ENCODE measurements at regions not wholly inside any gene's neighbourhood (a gene's known extent, or its start where the extent isn't known, plus 50 kb on each side); places are given as distances from the start of the nearest gene placed in this dataset.

- no peak for TF ChIP-seq STAT3 (IDR thresholded peaks at IDR 0.05; ENCODE audit: low read depth, low read length)
- no peak for TF ChIP-seq TAF1 (IDR thresholded peaks at IDR 0.05; ENCODE audit: borderline replicate concordance, low read depth, low read length)
- no peak for TF ChIP-seq CTCF (IDR thresholded peaks at IDR 0.05 in 2 of 3, conservative IDR thresholded peaks at IDR 0.05 in 1 of 3; ENCODE audit: control insufficient read depth in 2 of 3, extremely low read depth in 1 of 3, insufficient read depth in 1 of 3, low read depth in 3 of 3, low read length in 3 of 3)
- no peak for TF ChIP-seq MYC (IDR thresholded peaks at IDR 0.05; ENCODE audit: insufficient read depth, insufficient read length, insufficient replicate concordance, low read length, severe bottlenecking)
- no peak for TF ChIP-seq YY1 (IDR thresholded peaks at IDR 0.05; ENCODE audit: low read depth, low read length)
- no peak for TF ChIP-seq TCF12 (IDR thresholded peaks at IDR 0.05; ENCODE audit: low read depth, low read length)
- TF ChIP-seq NBN (IDR thresholded peaks at IDR 0.05): no peak
- TF ChIP-seq POLR2A (IDR thresholded peaks at IDR 0.05; ENCODE audit: low read depth, low read length): no peak
- TF ChIP-seq SREBF2 (IDR thresholded peaks at IDR 0.05; ENCODE audit: low read length): no peak
- no peak for TF ChIP-seq ZBED1 (IDR thresholded peaks at IDR 0.05; ENCODE audit: borderline replicate concordance)
- TF ChIP-seq POLR2AphosphoS5 (IDR thresholded peaks at IDR 0.05; ENCODE audit: low read length): no peak
- TF ChIP-seq CREB1 (IDR thresholded peaks at IDR 0.05; ENCODE audit: low read depth): no peak
- TF ChIP-seq ZBTB11 (CRISPR knock-in tag; IDR thresholded peaks at IDR 0.05): no peak
Observed at GRCh38 chr10:36248304-36248981, 606.3 kb upstream of the FZD8 start.
